ENCODE measurements at regions not wholly inside any gene's neighbourhood (a gene's known extent, or its start where the extent isn't known, plus 50 kb on each side); places are given as distances from the start of the nearest gene placed in this dataset.

DNA sequence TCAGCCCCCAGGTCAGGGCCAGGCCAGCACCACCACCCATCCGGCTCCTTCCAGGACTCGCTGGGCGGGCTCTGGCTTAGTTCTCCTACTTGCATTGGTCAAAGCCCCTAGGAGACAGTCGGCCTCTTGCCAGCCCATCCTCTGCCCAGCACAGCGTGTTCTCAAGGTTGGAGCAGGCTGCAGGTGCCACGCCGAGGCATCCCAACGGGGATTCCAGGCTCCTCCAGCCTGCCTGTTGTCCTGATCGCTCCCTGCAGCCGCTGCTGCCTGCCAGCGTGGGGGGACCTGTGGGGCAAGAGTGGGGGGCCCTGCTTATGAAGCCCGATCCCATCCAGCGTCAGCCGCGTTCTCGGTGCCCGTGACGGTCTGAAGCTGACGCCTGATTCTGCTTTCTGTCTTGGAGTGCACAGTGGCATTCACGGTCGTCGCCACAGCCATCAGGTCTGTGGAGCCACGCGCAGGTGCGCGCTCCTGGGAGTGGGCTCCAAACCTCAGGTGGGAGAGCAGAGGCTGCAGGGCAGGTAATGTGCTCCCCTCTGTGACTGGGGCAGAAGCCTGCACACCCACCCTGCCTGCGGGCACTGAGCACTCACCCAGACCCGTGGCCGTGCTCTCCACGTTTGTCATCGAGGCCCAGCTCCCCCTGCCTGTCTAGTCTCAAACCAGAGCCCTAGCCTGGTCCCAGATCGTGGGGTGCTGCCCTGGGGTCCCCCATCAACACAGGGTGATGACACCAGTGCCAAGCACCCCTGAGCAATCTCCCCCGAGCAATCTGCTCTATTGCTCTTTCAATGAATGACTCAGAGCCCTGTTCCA lies 991.6 kb downstream of the BRD1 start:
- TF ChIP-seq, protein P1, sequence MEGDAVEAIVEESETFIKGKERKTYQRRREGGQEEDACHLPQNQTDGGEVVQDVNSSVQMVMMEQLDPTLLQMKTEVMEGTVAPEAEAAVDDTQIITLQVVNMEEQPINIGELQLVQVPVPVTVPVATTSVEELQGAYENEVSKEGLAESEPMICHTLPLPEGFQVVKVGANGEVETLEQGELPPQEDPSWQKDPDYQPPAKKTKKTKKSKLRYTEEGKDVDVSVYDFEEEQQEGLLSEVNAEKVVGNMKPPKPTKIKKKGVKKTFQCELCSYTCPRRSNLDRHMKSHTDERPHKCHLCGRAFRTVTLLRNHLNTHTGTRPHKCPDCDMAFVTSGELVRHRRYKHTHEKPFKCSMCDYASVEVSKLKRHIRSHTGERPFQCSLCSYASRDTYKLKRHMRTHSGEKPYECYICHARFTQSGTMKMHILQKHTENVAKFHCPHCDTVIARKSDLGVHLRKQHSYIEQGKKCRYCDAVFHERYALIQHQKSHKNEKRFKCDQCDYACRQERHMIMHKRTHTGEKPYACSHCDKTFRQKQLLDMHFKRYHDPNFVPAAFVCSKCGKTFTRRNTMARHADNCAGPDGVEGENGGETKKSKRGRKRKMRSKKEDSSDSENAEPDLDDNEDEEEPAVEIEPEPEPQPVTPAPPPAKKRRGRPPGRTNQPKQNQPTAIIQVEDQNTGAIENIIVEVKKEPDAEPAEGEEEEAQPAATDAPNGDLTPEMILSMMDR (IDR thresholded peaks at IDR 0.05; ENCODE audit: extremely low read depth, missing control alignments), result no peak
- DNase-seq (ENCODE audit: low spot score), result no peak

DNA sequence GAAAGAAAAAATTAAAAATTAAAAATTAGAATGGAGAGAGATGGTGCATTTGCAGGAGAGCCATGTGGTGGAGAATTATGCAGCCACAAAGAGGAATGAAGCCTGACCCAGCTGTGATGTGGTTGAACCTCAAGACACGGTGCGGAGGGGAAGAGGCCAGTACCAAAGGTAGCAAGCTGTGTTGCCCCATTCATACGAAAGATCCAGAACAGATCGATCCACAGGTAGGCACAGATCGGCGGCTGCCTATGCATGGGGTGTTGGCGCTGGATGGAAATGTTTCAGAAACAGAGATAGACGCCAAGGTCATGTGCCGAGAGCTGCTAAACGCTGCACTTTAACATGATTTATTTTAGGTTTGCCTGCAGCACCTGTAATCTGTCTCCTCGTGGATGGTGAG lies 992.3 kb downstream of the BRD1 start:
- DNase-seq (ENCODE audit: low spot score), result no peak
- TF ChIP-seq, protein P1 (IDR thresholded peaks at IDR 0.05; ENCODE audit: extremely low read depth, missing control alignments), result no peak

DNA sequence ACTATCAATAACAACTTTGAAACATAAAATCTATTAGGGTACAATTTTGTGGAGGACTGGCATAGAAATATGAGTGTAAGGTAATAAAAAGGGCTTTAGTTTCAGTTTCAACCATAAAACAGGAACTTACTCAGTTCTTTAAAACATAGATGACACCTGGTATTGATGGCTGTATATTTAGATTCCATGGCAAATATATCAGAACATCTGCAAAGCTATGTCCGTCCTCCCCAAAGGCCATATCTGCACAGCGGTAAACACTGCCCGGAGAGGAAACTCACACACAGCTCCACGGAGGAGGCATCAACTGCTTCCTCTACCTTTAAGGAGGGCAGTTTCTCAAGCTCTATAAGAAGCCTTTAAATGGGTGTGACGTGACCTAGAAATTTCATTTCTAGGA lies 993.3 kb downstream of the BRD1 start:
- no peak for DNase-seq (ENCODE audit: low spot score)
- TF ChIP-seq, protein P1 (IDR thresholded peaks at IDR 0.05; ENCODE audit: extremely low read depth, missing control alignments), result no peak

DNA sequence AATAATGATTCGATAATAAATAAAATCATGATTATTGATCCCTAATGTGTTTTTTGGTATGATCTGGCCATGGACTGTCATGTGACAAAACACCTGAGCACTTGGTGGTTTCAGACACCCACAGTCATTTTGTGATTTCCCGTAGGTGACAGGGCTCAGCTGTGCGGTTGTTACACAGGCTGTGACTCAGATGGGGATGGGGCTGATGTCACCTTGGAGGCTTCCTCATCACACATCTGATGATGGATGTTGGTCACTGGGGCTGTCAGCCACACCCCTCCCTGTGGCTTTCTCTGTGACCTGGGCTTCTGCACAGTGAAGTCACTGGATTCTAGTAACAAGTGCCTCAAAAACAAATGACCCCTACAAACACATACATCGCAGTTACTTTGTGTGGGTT lies 995.1 kb downstream of the BRD1 start:
- TF ChIP-seq, protein P1 (IDR thresholded peaks at IDR 0.05; ENCODE audit: extremely low read depth, missing control alignments), result no peak
- DNase-seq (ENCODE audit: low spot score), result no peak

DNA sequence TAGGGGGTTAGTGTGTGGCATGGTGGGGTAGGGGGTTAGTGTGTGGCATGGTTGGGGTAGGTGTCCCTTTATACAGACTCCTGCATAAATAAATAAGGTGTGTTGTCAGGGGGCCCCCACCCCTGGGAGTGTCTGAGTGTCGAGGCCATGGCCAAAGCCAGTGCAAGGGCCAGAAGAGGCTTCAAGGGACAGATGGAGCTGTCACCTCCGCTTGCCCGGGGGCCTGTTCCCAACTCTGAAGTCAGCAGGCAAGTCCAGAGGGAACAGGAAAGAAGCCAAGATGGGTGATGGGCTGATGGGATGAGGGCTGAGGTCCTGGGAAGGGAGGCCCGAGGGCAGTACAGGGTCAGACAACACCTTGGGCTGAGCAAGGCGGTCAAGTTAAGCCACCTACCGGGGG lies 997.8 kb downstream of the BRD1 start:
- TF ChIP-seq, protein P1 (IDR thresholded peaks at IDR 0.05; ENCODE audit: extremely low read depth, missing control alignments), result no peak
- DNase-seq (ENCODE audit: low spot score), result no peak

DNA sequence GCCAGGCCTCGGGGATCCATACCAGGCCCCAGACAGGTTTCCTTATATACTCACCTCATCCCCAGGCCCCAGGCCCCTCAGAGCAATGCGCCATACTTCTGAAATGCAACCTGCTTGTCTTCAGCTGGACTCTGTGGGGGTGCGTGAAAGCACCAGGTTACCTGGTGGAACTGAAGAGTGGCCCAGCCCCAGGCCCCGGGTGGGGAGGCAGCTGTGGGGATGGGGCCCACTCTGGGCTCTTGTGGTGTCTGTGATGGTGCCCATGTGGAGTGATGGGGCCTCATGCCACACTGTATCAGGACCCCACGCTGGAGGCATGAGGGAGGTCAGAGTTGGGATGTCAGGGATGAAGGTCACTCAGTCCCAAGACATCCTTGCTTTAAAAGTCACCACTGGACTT lies 999.0 kb downstream of the BRD1 start:
- TF ChIP-seq, protein P1 (IDR thresholded peaks at IDR 0.05; ENCODE audit: extremely low read depth, missing control alignments), result no peak
- no peak for DNase-seq (ENCODE audit: low spot score)

DNA sequence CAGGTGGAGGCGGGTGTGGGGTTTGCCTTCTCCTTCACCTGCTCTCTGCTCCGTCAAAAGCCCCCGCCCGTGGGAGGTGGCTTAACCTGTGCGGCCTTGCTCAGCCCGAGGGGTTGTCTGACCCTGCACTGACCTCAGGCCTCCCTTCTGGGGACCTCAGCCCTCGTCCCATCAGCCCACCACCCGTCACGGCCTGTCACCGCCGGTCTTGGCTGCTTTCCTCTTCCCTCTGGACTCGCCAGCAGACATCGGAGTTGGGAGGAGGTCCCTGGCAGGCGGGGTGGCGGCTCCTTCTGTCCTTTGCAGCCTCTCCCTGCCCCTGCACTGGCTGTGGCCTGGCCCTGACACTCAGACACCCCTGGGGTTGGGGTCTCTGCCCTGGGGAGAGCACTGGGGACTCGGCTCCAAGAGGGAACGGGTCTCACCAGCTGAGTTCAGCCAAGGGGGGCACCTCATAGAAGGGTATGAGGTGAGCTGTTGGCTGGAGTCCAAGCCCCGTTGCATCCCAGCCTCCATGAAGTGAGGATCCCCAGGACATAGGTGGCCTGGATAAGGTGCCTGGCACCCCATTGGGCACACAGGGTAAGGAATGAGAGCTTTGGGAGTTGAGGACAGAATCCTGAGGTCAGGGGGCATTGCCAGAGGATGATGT lies 999.6 kb downstream of the BRD1 start:
- DNase-seq (ENCODE audit: low spot score), result no peak
- TF ChIP-seq, protein P1 (IDR thresholded peaks at IDR 0.05; ENCODE audit: extremely low read depth, missing control alignments), result no peak

Measured in GM20000 (cell line).